ENCODE measurements at regions not wholly inside any gene's neighbourhood (a gene's known extent, or its start where the extent isn't known, plus 50 kb on each side); places are given as distances from the start of the nearest gene placed in this dataset.

DNA sequence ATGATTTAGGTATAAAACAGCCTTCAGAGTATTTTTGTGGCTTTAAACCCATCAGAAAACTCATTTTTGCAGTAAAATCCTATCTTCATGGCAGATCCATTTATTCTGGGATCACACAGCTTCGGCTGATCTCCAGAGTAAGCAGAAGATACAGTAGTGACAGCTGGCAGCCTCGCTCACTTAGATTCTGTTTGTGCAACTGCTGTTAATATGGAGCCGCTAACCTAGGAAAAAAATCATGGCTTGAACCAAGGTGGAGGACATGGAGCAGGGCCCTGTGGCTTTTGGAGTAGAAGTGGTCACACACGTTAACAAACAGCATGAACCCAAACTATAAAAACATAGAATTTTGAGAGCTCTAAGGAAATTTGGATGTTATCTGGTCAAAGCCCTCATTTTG is 137.2 kb upstream of the ARHGAP5 start:
- Mint-ChIP-seq H3K4me1 (peaks cover 35% of the 10 kb centered on the region), H3K9me3 (no peaks in the 10 kb centered on the region), H3K4me3 (no peak overlapping the region), H3K27me3 (ENCODE audit: low read depth, poor library complexity) (peaks cover 3% of the 10 kb centered on the region), H3K27ac (no peak overlapping the region), H3K36me3 (ENCODE audit: low read depth) (no peaks in the 10 kb centered on the region)
- TF ChIP-seq, protein P1, sequence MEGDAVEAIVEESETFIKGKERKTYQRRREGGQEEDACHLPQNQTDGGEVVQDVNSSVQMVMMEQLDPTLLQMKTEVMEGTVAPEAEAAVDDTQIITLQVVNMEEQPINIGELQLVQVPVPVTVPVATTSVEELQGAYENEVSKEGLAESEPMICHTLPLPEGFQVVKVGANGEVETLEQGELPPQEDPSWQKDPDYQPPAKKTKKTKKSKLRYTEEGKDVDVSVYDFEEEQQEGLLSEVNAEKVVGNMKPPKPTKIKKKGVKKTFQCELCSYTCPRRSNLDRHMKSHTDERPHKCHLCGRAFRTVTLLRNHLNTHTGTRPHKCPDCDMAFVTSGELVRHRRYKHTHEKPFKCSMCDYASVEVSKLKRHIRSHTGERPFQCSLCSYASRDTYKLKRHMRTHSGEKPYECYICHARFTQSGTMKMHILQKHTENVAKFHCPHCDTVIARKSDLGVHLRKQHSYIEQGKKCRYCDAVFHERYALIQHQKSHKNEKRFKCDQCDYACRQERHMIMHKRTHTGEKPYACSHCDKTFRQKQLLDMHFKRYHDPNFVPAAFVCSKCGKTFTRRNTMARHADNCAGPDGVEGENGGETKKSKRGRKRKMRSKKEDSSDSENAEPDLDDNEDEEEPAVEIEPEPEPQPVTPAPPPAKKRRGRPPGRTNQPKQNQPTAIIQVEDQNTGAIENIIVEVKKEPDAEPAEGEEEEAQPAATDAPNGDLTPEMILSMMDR (IDR thresholded peaks at IDR 0.05) = no peak
- no peak for DNase-seq

DNA sequence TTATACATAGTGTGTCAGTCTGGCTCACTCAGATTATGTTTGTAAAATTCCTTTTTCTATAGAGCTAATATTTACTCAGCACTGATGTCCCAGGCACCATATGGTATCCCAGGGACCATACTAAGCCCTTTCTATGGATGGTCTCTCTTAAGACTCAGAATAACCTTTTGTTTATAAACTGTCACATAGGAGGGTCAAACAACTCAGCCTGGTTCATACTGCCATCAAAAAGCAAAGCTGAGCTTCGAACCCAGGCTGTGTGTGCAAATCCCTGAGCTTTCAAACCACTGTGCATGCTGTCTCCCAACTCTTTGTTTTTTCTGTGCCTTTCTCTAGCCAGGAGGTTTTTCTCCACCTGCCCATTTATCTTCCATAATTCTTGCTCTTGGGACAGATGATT is 135.6 kb upstream of the ARHGAP5 start:
- Mint-ChIP-seq H3K4me1 (peaks cover 25% of the 10 kb centered on the region), H3K27me3 (ENCODE audit: low read depth, poor library complexity) (peaks cover 3% of the 10 kb centered on the region), H3K9me3 (no peaks in the 10 kb centered on the region), H3K27ac (no peak overlapping the region), H3K36me3 (ENCODE audit: low read depth) (no peaks in the 10 kb centered on the region), H3K4me3 (no peak overlapping the region)
- no peak for DNase-seq
- TF ChIP-seq, protein P1 (IDR thresholded peaks at IDR 0.05) = no peak

DNA sequence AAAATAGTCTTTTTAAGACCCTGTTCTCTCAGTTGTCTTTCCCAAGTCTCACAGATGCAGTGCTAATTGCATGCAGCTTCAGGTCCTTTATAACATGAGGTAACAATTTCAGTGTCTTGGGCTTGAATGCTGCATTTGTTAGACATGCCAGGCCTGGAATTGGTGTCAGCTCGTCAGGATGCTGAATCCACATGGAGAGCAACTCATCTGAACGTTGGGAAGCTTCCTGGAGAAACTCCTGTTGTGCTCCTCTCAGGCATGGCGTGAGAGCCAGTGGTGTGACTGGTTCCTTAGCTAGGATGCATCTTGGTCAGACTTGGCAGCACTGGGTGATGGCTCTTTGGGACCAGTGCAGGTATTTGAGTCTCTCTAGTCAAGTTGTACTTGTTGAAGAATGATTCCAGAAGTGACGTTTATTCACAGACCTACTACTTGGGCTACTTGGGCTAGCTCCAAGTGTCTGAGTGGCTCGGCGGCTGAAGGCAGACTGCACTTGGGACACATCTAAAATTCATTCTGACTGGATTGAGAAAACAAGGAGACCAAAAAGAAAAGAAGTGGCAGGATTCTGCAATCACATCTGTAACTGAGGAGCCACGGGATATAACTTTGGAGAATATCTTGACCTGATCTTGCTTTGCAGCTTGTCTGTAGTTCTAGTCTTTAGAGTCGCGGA is 134.8 kb upstream of the ARHGAP5 start:
- TF ChIP-seq, protein P1 (IDR thresholded peaks at IDR 0.05) = no peak
- DNase-seq = no peak
- H3K9me3 Mint-ChIP-seq = no peaks in the 10 kb centered on the region
- no peaks in the 10 kb centered on the region for H3K36me3 Mint-ChIP-seq (ENCODE audit: low read depth)
- H3K27ac Mint-ChIP-seq = no peak overlapping the region
- peaks cover 27% of the 10 kb centered on the region for H3K4me1 Mint-ChIP-seq
- peaks cover 3% of the 10 kb centered on the region for H3K27me3 Mint-ChIP-seq (ENCODE audit: low read depth, poor library complexity)
- H3K4me3 Mint-ChIP-seq = no peak overlapping the region

DNA sequence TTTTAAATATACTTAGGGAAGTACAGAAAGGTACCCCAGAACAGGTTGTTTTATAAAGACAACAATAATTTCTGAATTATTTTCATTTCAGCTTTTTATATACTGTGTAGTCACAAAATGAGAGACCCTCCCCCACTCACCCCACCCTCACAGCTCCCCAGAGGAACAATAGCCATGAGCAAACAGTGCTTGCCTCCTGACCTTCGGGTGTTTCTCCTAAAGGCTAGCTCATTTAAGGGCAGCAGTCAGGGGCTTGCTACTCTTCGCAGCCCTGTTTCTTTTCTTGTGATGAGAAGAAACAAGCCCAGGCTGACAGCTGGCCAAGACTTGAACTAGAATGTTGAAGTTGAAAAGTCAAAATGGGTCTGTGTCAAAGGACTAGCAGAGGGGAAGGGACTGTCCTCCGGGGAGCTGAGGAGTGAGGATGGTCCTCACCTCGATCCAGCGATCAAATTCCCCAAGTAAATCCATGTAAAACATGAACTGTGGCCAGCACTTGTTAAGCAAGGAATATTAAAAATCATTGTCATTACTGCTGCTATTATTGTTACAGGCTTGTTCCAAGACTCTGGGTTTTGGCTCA is 133.8 kb upstream of the ARHGAP5 start:
- Mint-ChIP-seq H3K27ac (no peak overlapping the region), H3K9me3 (no peaks in the 10 kb centered on the region), H3K27me3 (ENCODE audit: low read depth, poor library complexity) (peaks cover 3% of the 10 kb centered on the region), H3K4me3 (no peak overlapping the region), H3K4me1 (peaks cover 23% of the 10 kb centered on the region), H3K36me3 (ENCODE audit: low read depth) (no peaks in the 10 kb centered on the region)
- DNase-seq = no peak
- TF ChIP-seq, protein P1 (IDR thresholded peaks at IDR 0.05) = no peak

DNA sequence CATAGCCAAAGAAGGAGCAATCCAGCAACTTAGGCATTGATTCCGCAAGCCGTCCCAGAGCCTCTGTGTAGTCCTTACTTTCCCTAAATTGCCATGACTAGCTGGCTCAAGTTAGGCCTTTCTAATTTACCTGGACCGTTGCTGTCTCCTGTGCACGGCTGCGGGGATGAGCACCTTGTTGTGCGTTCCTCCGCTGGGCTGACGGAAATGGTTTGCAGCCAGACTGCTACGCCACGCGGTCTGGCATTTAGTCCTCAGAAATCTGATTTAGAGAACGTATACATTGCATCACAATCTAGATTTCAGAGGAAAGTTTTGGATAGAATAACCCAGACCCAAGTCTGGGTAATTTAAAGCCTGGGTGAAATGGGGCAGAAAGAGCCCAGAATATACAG is 133.2 kb upstream of the ARHGAP5 start:
- H3K9me3 Mint-ChIP-seq = no peaks in the 10 kb centered on the region

More for the DNA sequence above, 133.2 kb upstream of the ARHGAP5 start:
- Mint-ChIP-seq H3K27me3 (ENCODE audit: low read depth, poor library complexity) (peaks cover 5% of the 10 kb centered on the region), H3K36me3 (ENCODE audit: low read depth) (no peaks in the 10 kb centered on the region), H3K4me1 (peaks cover 23% of the 10 kb centered on the region), H3K4me3 (no peak overlapping the region), H3K27ac (no peak overlapping the region)
- TF ChIP-seq, protein P1 (IDR thresholded peaks at IDR 0.05) = no peak
- DNase-seq = no peak

All from nephron progenitor cell (in vitro differentiated cells).